ENCODE measurements at regions not wholly inside any gene's neighbourhood (a gene's known extent, or its start where the extent isn't known, plus 50 kb on each side); places are given as distances from the start of the nearest gene placed in this dataset.

GRCh38 chr11:25876456-25876965, 455.4 kb upstream of the ANO3 start:
- no peak for DNase-seq (ENCODE audit: low read depth in 2 of 2)

- DNase-seq (ENCODE audit: low read depth in 2 of 2) = no peak
Measured at GRCh38 chr11:25886036-25886435, 445.9 kb upstream of the ANO3 start.

- no peak for DNase-seq (ENCODE audit: low read depth in 2 of 2)
Measured at GRCh38 chr11:25890626-25891260, 441.2 kb upstream of the ANO3 start.

GRCh38 chr11:25891960-25892359, 440.0 kb upstream of the ANO3 start:
- no peak for DNase-seq (ENCODE audit: low read depth in 2 of 2)

- DNase-seq (ENCODE audit: low read depth in 2 of 2) = no peak
Measured at GRCh38 chr11:25899617-25900160, 432.2 kb upstream of the ANO3 start.

- no peak for DNase-seq (ENCODE audit: low read depth in 2 of 2)
Measured at GRCh38 chr11:25900814-25901213, 431.1 kb upstream of the ANO3 start.

GRCh38 chr11:25901415-25901814, 430.5 kb upstream of the ANO3 start:
- DNase-seq (ENCODE audit: low read depth in 2 of 2) = no peak

- DNase-seq (ENCODE audit: low read depth in 2 of 2) = no peak
Measured at GRCh38 chr11:25902476-25902875, 429.5 kb upstream of the ANO3 start.

GRCh38 chr11:25908726-25909125, 423.2 kb upstream of the ANO3 start:
- DNase-seq (ENCODE audit: low read depth in 2 of 2) = no peak

- no peak for DNase-seq (ENCODE audit: low read depth in 2 of 2)
Measured at GRCh38 chr11:25910086-25910485, 421.8 kb upstream of the ANO3 start.

- no peak for DNase-seq (ENCODE audit: low read depth in 2 of 2)
Measured at GRCh38 chr11:25920356-25920755, 411.6 kb upstream of the ANO3 start.

GRCh38 chr11:25924586-25924985, 407.3 kb upstream of the ANO3 start:
- DNase-seq (ENCODE audit: low read depth in 2 of 2) = no peak

GRCh38 chr11:25925359-25925758, 406.6 kb upstream of the ANO3 start:
- no peak for DNase-seq (ENCODE audit: low read depth in 2 of 2)

GRCh38 chr11:25927411-25927953, 404.4 kb upstream of the ANO3 start:
- no peak for DNase-seq (ENCODE audit: low read depth in 2 of 2)

GRCh38 chr11:25928076-25928475, 403.9 kb upstream of the ANO3 start:
- DNase-seq (ENCODE audit: low read depth in 2 of 2) = no peak

- no peak for DNase-seq (ENCODE audit: low read depth in 2 of 2)
Measured at GRCh38 chr11:25938952-25939351, 393.0 kb upstream of the ANO3 start.

GRCh38 chr11:25939691-25940090, 392.2 kb upstream of the ANO3 start:
- no peak for DNase-seq (ENCODE audit: low read depth in 2 of 2)

- DNase-seq (ENCODE audit: low read depth in 2 of 2) = no peak
Measured at GRCh38 chr11:25941353-25941752, 390.6 kb upstream of the ANO3 start.

GRCh38 chr11:25943031-25943430, 388.9 kb upstream of the ANO3 start:
- DNase-seq (ENCODE audit: low read depth in 2 of 2) = no peak

GRCh38 chr11:25943777-25944661, 387.9 kb upstream of the ANO3 start:
- DNase-seq (ENCODE audit: low read depth in 2 of 2) = no peak

GRCh38 chr11:25949918-25950317, 382.0 kb upstream of the ANO3 start:
- DNase-seq (ENCODE audit: low read depth in 2 of 2) = no peak

- no peak for DNase-seq (ENCODE audit: low read depth in 2 of 2)
Measured at GRCh38 chr11:25953006-25953405, 378.9 kb upstream of the ANO3 start.

GRCh38 chr11:25958045-25958444, 373.9 kb upstream of the ANO3 start:
- no peak for DNase-seq (ENCODE audit: low read depth in 2 of 2)
